Testis (tissue), 2 donors: ENCODE measurements at regions not wholly inside any gene's neighbourhood (a gene's known extent, or its start where the extent isn't known, plus 50 kb on each side); places are given as distances from the start of the nearest gene placed in this dataset.

Source experiments
- DNase-seq: peaks from one replicate; pipeline ENCODE4 v3.0.0-alpha.2; 2019
- H3K27ac ChIP-seq, 2 donors: fragments of 200-600 bp; sonication (generic); one replicate each; pipeline ENCODE4 v1.5.1; 2019
- H3K27me3 ChIP-seq: fragments of 200-600 bp; sonication (generic); one replicate; pipeline ENCODE4 v1.5.1; 2019
- H3K36me3 ChIP-seq: fragments of 200-600 bp; sonication (generic); one replicate; pipeline ENCODE4 v1.5.1; 2017; ENCODE audit warnings: low read depth; ENCODE audit errors: missing control alignments
- H3K4me1 ChIP-seq: fragments of 200-600 bp; sonication (generic); one replicate; pipeline ENCODE4 v1.5.1; 2019
- H3K4me3 ChIP-seq, 2 donors: fragments of 200-600 bp; sonication (generic); one replicate each; pipeline ENCODE4 v1.5.1; 2017 to 2019
- H3K9me3 ChIP-seq: fragments of 200-600 bp; sonication (generic); one replicate; pipeline ENCODE4 v1.5.1; 2017
- CTCF ChIP-seq, 3 experiments: fragments of 450-650 bp in 2 of 3; fragments of 200-600 bp in 1 of 3; sonication (generic) in 1 of 3; IDR thresholded peaks; one replicate each; pipeline ENCODE4 v1.5.1; 2016 to 2019; ENCODE audit warnings: antibody characterized with exemption in 3 of 3, mild to moderate bottlenecking in 2 of 3, moderate library complexity in 1 of 3
- POLR2A ChIP-seq: fragments of 450-650 bp; IDR thresholded peaks from one replicate; pipeline ENCODE4 v1.6.1; 2017; ENCODE audit warnings: antibody characterized with exemption, mild to moderate bottlenecking, moderate library complexity
- WGBS, 2 donors: methylation state at CpG; one replicate each; pipeline ENCODE4 v1.1.5; 2018; 5-methylcytosine and 5-hydroxymethylcytosine counted together
- intact Hi-C: fragments of 100-400 bp; cut with DNase I; formaldehyde crosslinking; loops from one replicate; pipeline ENCODE4 v1.15.1; 2023; ENCODE audit warnings: low total_unique reads

GRCh38 chr14:84610086-84610485 is 919.9 kb upstream of the FLRT2 start:
- Histone ChIP-seq H3K9me3 (no peaks in the 10 kb centered on the region), H3K36me3 (no peaks in the 10 kb centered on the region), H3K4me3 (no peak overlapping the region), H3K27me3 (peaks cover 2% of the 10 kb centered on the region), H3K27ac (no peak overlapping the region), H3K4me1 (no peaks in the 10 kb centered on the region)
- intact Hi-C loops = no loop called here
- DNase-seq = no peak
- TF ChIP-seq CTCF (IDR thresholded peaks at IDR 0.05) (no peak), POLR2A (no peak)
- 89 to 98% methylated on average over 2 of the region's 2 CpGs for WGBS, 2 donors

- Histone ChIP-seq H3K27ac (no peak overlapping the region), H3K4me3 (no peak overlapping the region), H3K4me1 (no peaks in the 10 kb centered on the region), H3K27me3 (no peaks in the 10 kb centered on the region), H3K36me3 (no peaks in the 10 kb centered on the region), H3K9me3 (no peaks in the 10 kb centered on the region)
- intact Hi-C loops = no loop called here
- TF ChIP-seq POLR2A (no peak), CTCF (IDR thresholded peaks at IDR 0.05) (no peak)
- 66 to 83% methylated on average over 3 of the region's 3 CpGs for WGBS, 2 donors
- no peak for DNase-seq
Observed at GRCh38 chr14:84622357-84622756, 907.6 kb upstream of the FLRT2 start.

- H3K27ac ChIP-seq = no peak overlapping the region
- no peaks in the 10 kb centered on the region for H3K4me1 ChIP-seq
- no peak for DNase-seq
- H3K36me3 ChIP-seq = no peaks in the 10 kb centered on the region
- no peaks in the 10 kb centered on the region for H3K9me3 ChIP-seq
- WGBS, 2 donors = 72 to 78% methylated on average over 3 of the region's 3 CpGs
- no peaks in the 10 kb centered on the region for H3K27me3 ChIP-seq
- TF ChIP-seq CTCF (IDR thresholded peaks at IDR 0.05) (no peak), POLR2A (no peak)
- H3K4me3 ChIP-seq = no peak overlapping the region
- intact Hi-C loops = no loop called here
Observed at GRCh38 chr14:84643446-84643845, 886.5 kb upstream of the FLRT2 start.

- H3K9me3 ChIP-seq = no peaks in the 10 kb centered on the region
- DNase-seq = no peak
- no peaks in the 10 kb centered on the region for H3K36me3 ChIP-seq
- no peaks in the 10 kb centered on the region for H3K4me1 ChIP-seq
- intact Hi-C loops = no loop called here
- no peak overlapping the region for H3K27ac ChIP-seq
- H3K27me3 ChIP-seq = no peaks in the 10 kb centered on the region
- TF ChIP-seq POLR2A = no peak
- no peak for TF ChIP-seq CTCF (IDR thresholded peaks at IDR 0.05)
- no peak overlapping the region for H3K4me3 ChIP-seq
- 82 to 85% methylated on average over 6 of the region's 6 CpGs for WGBS, 2 donors
Observed at GRCh38 chr14:84646786-84647500, 883.0 kb upstream of the FLRT2 start.

- no peak for DNase-seq
- H3K36me3 ChIP-seq = no peaks in the 10 kb centered on the region
- no peaks in the 10 kb centered on the region for H3K9me3 ChIP-seq
- WGBS, 2 donors = 86 to 96% methylated on average over 4 to 7 of the region's 7 CpGs
- no peaks in the 10 kb centered on the region for H3K4me1 ChIP-seq
- intact Hi-C loops = no loop called here
- TF ChIP-seq CTCF (IDR thresholded peaks at IDR 0.05) (no peak), POLR2A (no peak)
- no peak overlapping the region for H3K27ac ChIP-seq
- no peaks in the 10 kb centered on the region for H3K27me3 ChIP-seq
- H3K4me3 ChIP-seq = no peak overlapping the region
Observed at GRCh38 chr14:84655014-84655413, 874.9 kb upstream of the FLRT2 start.
